SK-N-SH (cell line): ENCODE measurements at regions not wholly inside any gene's neighbourhood (a gene's known extent, or its start where the extent isn't known, plus 50 kb on each side); places are given as distances from the start of the nearest gene placed in this dataset.

Experiments
- CTCF ChIA-PET: fragments of 300-600, 350-600 bp; formaldehyde crosslinking; extraction: SDS; loops from one replicate; lab custom pipeline; 2021; lab: Yijun Ruan, JAX
- POLR2A ChIA-PET: fragments of 350-600 bp; sonication (Branson Sonifier 250); formaldehyde crosslinking; extraction: SDS; loops from one replicate; lab custom pipeline; 2020; ENCODE audit warnings: antibody characterized with exemption, inconsistent platforms; lab: Yijun Ruan, JAX
- DNase-seq: peaks from one replicate; pipeline ENCODE4 v3.0.0; 2012
- H2AFZ ChIP-seq: fragments of 200-600 bp; sonication (generic); 2 replicates; pipeline ENCODE4 v1.8.1; 2016; ENCODE audit warnings: antibody characterized with exemption, mild to moderate bottlenecking, low read depth
- H3F3A ChIP-seq: fragments of 200-600 bp; sonication (generic); replicated peaks from 2 replicates; pipeline ENCODE3; 2016; ENCODE audit warnings: antibody characterized with exemption, mild to moderate bottlenecking; ENCODE audit not compliant: insufficient read depth
- H3K27ac ChIP-seq, 2 experiments: fragments of 200-500 bp in 1 of 2; fragments of 200-600 bp in 1 of 2; sonication (Bioruptor generic) in 1 of 2; sonication (generic), shearing (Covaris generic) in 1 of 2; 2 replicates each; pipeline versions ENCODE4 v1.5.1 to v1.6.1; 2014 to 2016; ENCODE audit warnings: low read depth in 2 of 2, inconsistent platforms in 1 of 2, low read length in 1 of 2, mild to moderate bottlenecking in 1 of 2, mixed read lengths in 1 of 2
- H3K27me3 ChIP-seq: fragments of 200-600 bp; sonication (generic), shearing (Covaris generic); 2 replicates; pipeline ENCODE4 v1.6.1; 2016; ENCODE audit warnings: mixed run types; ENCODE audit not compliant: insufficient read depth
- H3K36me3 ChIP-seq, 2 experiments: fragments of 200-500 bp in 1 of 2; fragments of 200-600 bp in 1 of 2; sonication (Bioruptor generic) in 1 of 2; sonication (generic) in 1 of 2; replicated peaks in 1 of 2; 2 replicates each; pipeline versions ENCODE3 to v1.5.1; 2014 to 2016; ENCODE audit warnings: low read length in 1 of 2, mild to moderate bottlenecking in 1 of 2; ENCODE audit not compliant: insufficient read depth in 2 of 2, control insufficient read depth in 1 of 2
- H3K4me1 ChIP-seq, 2 experiments: fragments of 200-500 bp in 1 of 2; fragments of 200-600 bp in 1 of 2; sonication (Bioruptor generic) in 1 of 2; sonication (generic), shearing (Covaris generic) in 1 of 2; 2 replicates each; pipeline versions ENCODE4 v1.5.1 to v1.6.1; 2014 to 2016; ENCODE audit warnings: low read depth in 1 of 2, low read length in 1 of 2, mixed run types in 1 of 2; ENCODE audit not compliant: insufficient read depth in 2 of 2, control insufficient read depth in 1 of 2
- H3K4me2 ChIP-seq: fragments of 200-600 bp; sonication (generic), shearing (Covaris generic); 2 replicates; pipeline ENCODE4 v1.6.1; 2017; ENCODE audit warnings: mixed run types
- H3K4me3 ChIP-seq, 2 experiments: fragments of 200-500 bp in 1 of 2; fragments of 200-600 bp in 1 of 2; sonication (Bioruptor generic) in 1 of 2; sonication (generic), shearing (Covaris generic) in 1 of 2; 2 replicates each; pipeline versions ENCODE4 v1.5.1 to v1.8.1; 2014 to 2016; ENCODE audit warnings: low read depth in 2 of 2, inconsistent platforms in 1 of 2, low read length in 1 of 2, mild to moderate bottlenecking in 1 of 2, mixed read lengths in 1 of 2, moderate library complexity in 1 of 2
- H3K79me2 ChIP-seq: fragments of 200-600 bp; sonication (generic); 2 replicates; pipeline ENCODE4 v1.8.1; 2017; ENCODE audit warnings: mild to moderate bottlenecking; ENCODE audit not compliant: insufficient read depth
- H3K9ac ChIP-seq: fragments of 200-600 bp; sonication (generic); 2 replicates; pipeline ENCODE4 v1.6.1; 2017; ENCODE audit warnings: mixed run types
- H3K9me2 ChIP-seq: fragments of 200-600 bp; sonication (generic); 2 replicates; pipeline ENCODE4 v1.6.1; 2017; ENCODE audit warnings: mixed run types
- H3K9me3 ChIP-seq: fragments of 200-600 bp; sonication (generic); 2 replicates; pipeline ENCODE4 v1.6.1; 2017; ENCODE audit warnings: mixed run types, mild to moderate bottlenecking, moderate library complexity
- H4K20me1 ChIP-seq: fragments of 200-600 bp; sonication (generic); 2 replicates; pipeline ENCODE4 v1.6.1; 2017; ENCODE audit warnings: mild to moderate bottlenecking, mixed run types; ENCODE audit not compliant: insufficient read depth
- FOXJ3 ChIP-seq: sonication (generic); formaldehyde crosslinking; IDR thresholded peaks from 2 replicates; pipeline ENCODE4 v1.5.1; 2020; ENCODE audit warnings: mild to moderate bottlenecking, missing genetic modification reagents
- FOXM1 ChIP-seq: IDR thresholded peaks from 2 replicates; pipeline ENCODE4 v1.4.0; 2012; ENCODE audit warnings: low read depth, mild to moderate bottlenecking
- GABPA ChIP-seq: IDR thresholded peaks from 2 replicates; pipeline ENCODE4 v1.4.0; 2012; ENCODE audit warnings: low read depth, mild to moderate bottlenecking
- GATA2 ChIP-seq: sonication (generic); formaldehyde crosslinking; IDR thresholded peaks from 2 replicates; pipeline ENCODE4 v1.5.0; 2020; ENCODE audit warnings: mild to moderate bottlenecking, missing genetic modification reagents
- IRF3 ChIP-seq: fragments of 150-350 bp; IDR thresholded peaks from 2 replicates; pipeline ENCODE4 v1.6.1; 2016; ENCODE audit warnings: mild to moderate bottlenecking, low read depth, low read length
- POLR2AphosphoS5 ChIP-seq: IDR thresholded peaks from 2 replicates; pipeline ENCODE4 v1.6.1; 2012; ENCODE audit warnings: low read depth, low read length
- RCOR1 ChIP-seq: fragments of 150-350 bp; IDR thresholded peaks from 2 replicates; pipeline ENCODE4 v1.6.1; 2017; ENCODE audit warnings: antibody characterized with exemption, low read length
- REST ChIP-seq: IDR thresholded peaks from 2 replicates; pipeline ENCODE4 v1.6.1; 2012; ENCODE audit warnings: mild to moderate bottlenecking, low read depth, low read length, moderate library complexity
- RFX5 ChIP-seq: IDR thresholded peaks from 2 replicates; pipeline ENCODE4 v1.6.1; 2012; ENCODE audit warnings: mild to moderate bottlenecking, improper control_type of control experiment, low read length
- RXRA ChIP-seq: IDR thresholded peaks from 2 replicates; pipeline ENCODE4 v1.4.0; 2012; ENCODE audit warnings: low read depth, mild to moderate bottlenecking, borderline replicate concordance
- WGBS: methylation state at CpG from one replicate; pipeline ENCODE4 v1.1.6; 2017; ENCODE audit warnings: low lambda C conversion rate; 5-methylcytosine and 5-hydroxymethylcytosine counted together

GRCh38 chr9:79512251-79512650 is 59.5 kb upstream of the TLE4 start:
- Histone ChIP-seq H3K9me2 (no peaks in the 10 kb centered on the region), H4K20me1 (no peaks in the 10 kb centered on the region), H3K79me2 (no peaks in the 10 kb centered on the region), H3K27ac (no peak overlapping the region), H3K27me3 (no peaks in the 10 kb centered on the region), H3K4me3 (no peak overlapping the region), H3K4me2 (no peak overlapping the region), H2AFZ (no peak overlapping the region), H3K4me1 (no peaks in the 10 kb centered on the region; a peak in 1 of 4 replicates), H3K9me3 (no peaks in the 10 kb centered on the region), H3K9ac (no peak overlapping the region), H3K36me3 (no peaks in the 10 kb centered on the region), H3F3A (no peaks in the 10 kb centered on the region)
- no peak for DNase-seq
- POLR2A ChIA-PET = no interaction called here
- WGBS = 87% methylated on average over 4 of the region's 4 CpGs
- CTCF ChIA-PET = no interaction called here
- TF ChIP-seq GABPA = no peak
- no peak for TF ChIP-seq RFX5
- TF ChIP-seq REST = no peak
- TF ChIP-seq RXRA = no peak
- no peak for TF ChIP-seq IRF3
- no peak for TF ChIP-seq RCOR1
- TF ChIP-seq POLR2AphosphoS5 = no peak
- no peak for TF ChIP-seq FOXM1
- TF ChIP-seq GATA2 (CRISPR knock-in tag) = no peak
- TF ChIP-seq FOXJ3 (CRISPR knock-in tag) = no peak
